Stimulated activated effector memory CD8-positive, alpha-beta T cell treated with anti-CD3 and anti-CD28 coated beads, Interleukin-12 subunit alpha, Interleukin-12 subunit beta, amount 100 ng/mL, for 72 hours (primary cell): ENCODE measurements at regions not wholly inside any gene's neighbourhood (a gene's known extent, or its start where the extent isn't known, plus 50 kb on each side); places are given as distances from the start of the nearest gene placed in this dataset.

Experiments
- ATAC-seq: fragments of 150-1000 bp; cut with Tn5 transposase; 2 replicates; pipeline ENCODE4 v1.10.0; 2021
- DNase-seq, 2 donors: peaks; one replicate each; pipeline ENCODE4 v3.0.0; 2021 to 2022; ENCODE audit warnings: low spot score in 2 of 2
- H3K27ac Mint-ChIP-seq: one replicate; pipeline ENCODE4 v1.8.0; 2022; ENCODE audit warnings: mild to moderate bottlenecking, mixed read lengths
- H3K36me3 Mint-ChIP-seq: one replicate; pipeline ENCODE4 v1.8.0; 2022; ENCODE audit warnings: mild to moderate bottlenecking, mixed read lengths
- H3K4me1 Mint-ChIP-seq: one replicate; pipeline ENCODE4 v1.8.0; 2022; ENCODE audit warnings: mixed read lengths
- H3K4me3 Mint-ChIP-seq: one replicate; pipeline ENCODE4 v1.8.0; 2022; ENCODE audit warnings: mild to moderate bottlenecking, mixed read lengths
- H3K9me3 Mint-ChIP-seq: one replicate; pipeline ENCODE4 v1.8.0; 2022; ENCODE audit warnings: mixed read lengths

DNA sequence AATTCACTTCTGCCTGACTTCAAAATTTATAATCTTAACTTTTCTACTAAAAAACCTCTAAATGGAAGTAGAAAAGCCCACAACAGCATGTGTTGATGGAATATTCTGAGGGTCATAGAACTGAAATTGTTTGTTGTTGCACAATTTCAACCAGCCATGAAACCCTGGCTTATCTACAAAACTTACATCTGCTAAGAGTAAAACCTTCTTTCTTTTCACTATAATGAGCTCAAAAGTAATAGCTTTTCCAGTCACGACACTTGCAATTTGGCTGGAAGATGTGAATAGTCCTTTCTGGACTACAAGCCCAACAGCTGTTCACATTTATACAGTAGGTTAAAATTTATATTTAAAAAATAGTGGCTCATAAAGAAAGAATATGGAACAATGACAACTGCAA, 250.0 kb downstream of the GPAT3 start:
- no peak overlapping the region for H3K4me3 Mint-ChIP-seq
- no peak for ATAC-seq
- no peaks in the 10 kb centered on the region for H3K9me3 Mint-ChIP-seq
- H3K36me3 Mint-ChIP-seq = no peaks in the 10 kb centered on the region
- no peak overlapping the region for H3K27ac Mint-ChIP-seq
- no peaks in the 10 kb centered on the region for H3K4me1 Mint-ChIP-seq
- no peak for DNase-seq

DNA sequence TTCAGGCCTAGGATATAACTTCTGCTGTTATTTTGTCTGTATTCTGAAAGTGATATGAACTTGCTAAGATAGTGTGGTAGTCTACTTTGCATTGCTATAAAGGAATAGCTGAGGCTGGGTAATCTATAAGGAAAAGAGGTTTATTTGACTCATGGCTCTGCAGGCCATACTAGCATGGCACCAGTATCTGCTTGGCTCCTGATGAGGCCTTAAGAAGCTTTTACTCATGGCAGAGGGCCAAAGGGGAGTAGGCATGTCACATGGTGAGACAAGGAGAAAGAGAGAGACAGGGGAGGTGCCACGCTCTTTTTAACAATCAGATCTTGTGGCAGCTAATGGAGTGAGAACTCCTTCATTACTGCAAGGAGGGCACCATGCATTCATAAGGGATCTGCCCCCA, 247.3 kb downstream of the GPAT3 start:
- H3K4me1 Mint-ChIP-seq = no peaks in the 10 kb centered on the region
- no peak overlapping the region for H3K27ac Mint-ChIP-seq
- ATAC-seq (no peak), DNase-seq (no peak)
- H3K4me3 Mint-ChIP-seq = no peak overlapping the region
- no peaks in the 10 kb centered on the region for H3K9me3 Mint-ChIP-seq
- no peaks in the 10 kb centered on the region for H3K36me3 Mint-ChIP-seq

DNA sequence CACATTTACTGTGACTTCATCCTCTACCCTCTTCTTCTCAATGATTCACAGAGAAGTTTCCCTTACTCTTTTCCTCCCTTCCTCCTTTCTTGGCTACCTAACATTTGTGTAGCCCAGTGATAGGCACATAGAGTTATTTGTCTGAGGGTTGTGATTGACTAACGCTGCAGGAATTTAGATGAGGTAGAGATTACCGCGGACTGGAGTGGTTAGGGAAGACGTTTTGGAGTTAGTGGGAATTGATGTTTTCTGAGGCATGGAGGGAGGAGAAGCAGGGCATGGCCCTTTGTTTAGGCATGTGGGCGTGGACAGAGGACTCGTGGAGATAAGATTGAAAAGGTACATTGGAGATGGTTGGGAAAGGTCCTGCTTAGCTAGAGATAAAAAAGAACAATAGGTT, 246.7 kb downstream of the GPAT3 start:
- no peak for ATAC-seq
- no peak overlapping the region for H3K27ac Mint-ChIP-seq
- H3K4me1 Mint-ChIP-seq = no peaks in the 10 kb centered on the region
- H3K36me3 Mint-ChIP-seq = no peaks in the 10 kb centered on the region
- no peak for DNase-seq
- H3K4me3 Mint-ChIP-seq = no peak overlapping the region
- H3K9me3 Mint-ChIP-seq = no peaks in the 10 kb centered on the region

DNA sequence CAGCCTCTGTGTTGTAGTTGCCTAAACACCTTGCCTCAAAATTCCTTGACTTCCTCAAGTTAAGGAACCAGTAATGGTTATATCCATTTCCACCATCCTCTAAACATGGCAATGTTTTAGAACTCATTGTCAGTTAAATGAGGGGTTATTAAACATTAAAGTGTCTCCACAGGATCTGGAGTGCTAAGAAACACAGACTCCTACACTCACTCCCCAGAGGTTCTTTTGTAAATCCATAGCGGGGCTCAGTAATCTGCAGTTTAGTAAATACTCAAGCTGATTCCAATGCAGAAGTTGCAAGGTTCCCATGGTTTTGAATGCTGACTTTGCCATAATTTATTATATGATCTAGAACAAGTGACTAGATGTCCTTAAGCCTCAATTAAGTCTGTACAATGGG, 245.5 kb downstream of the GPAT3 start:
- Mint-ChIP-seq H3K9me3 (no peaks in the 10 kb centered on the region), H3K27ac (no peak overlapping the region), H3K36me3 (no peaks in the 10 kb centered on the region), H3K4me3 (no peak overlapping the region), H3K4me1 (no peaks in the 10 kb centered on the region)
- ATAC-seq (no peak), DNase-seq (no peak)

DNA sequence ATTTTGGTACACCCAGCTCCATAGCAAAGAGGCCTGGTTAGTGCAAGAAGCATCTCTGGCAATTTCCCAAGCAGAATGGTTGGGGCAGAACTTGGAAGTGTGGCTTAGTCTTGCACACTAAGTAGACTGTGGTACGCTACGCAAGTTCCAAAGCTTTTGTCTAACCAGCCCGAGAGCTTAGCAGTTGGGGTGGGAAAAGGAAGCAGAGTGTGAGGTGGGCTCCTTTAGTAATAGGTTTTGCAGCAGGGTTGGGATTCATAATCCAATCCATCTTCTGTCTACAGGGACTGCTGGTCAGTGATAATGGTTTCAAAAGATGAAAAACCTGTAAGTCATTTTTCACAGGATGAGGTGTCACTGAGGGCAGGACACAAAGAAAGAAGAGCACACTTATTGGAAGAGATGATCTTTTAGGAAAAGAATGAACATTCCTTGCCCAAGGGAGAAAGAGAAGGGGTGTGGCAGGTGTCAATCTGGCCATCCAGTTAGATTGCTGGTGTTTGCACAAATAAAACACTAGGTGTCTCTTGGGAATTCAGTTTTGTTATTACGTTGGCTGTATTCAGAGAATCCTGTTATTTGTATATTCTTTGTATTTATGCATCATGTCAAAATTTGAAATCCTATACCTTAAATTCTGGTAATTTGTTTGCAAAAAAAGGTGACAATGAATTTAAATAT, 244.3 kb downstream of the GPAT3 start:
- DNase-seq = no peak
- Mint-ChIP-seq H3K27ac (no peak overlapping the region), H3K4me3 (no peak overlapping the region), H3K36me3 (no peaks in the 10 kb centered on the region), H3K4me1 (no peaks in the 10 kb centered on the region), H3K9me3 (no peaks in the 10 kb centered on the region)
- no peak for ATAC-seq

DNA sequence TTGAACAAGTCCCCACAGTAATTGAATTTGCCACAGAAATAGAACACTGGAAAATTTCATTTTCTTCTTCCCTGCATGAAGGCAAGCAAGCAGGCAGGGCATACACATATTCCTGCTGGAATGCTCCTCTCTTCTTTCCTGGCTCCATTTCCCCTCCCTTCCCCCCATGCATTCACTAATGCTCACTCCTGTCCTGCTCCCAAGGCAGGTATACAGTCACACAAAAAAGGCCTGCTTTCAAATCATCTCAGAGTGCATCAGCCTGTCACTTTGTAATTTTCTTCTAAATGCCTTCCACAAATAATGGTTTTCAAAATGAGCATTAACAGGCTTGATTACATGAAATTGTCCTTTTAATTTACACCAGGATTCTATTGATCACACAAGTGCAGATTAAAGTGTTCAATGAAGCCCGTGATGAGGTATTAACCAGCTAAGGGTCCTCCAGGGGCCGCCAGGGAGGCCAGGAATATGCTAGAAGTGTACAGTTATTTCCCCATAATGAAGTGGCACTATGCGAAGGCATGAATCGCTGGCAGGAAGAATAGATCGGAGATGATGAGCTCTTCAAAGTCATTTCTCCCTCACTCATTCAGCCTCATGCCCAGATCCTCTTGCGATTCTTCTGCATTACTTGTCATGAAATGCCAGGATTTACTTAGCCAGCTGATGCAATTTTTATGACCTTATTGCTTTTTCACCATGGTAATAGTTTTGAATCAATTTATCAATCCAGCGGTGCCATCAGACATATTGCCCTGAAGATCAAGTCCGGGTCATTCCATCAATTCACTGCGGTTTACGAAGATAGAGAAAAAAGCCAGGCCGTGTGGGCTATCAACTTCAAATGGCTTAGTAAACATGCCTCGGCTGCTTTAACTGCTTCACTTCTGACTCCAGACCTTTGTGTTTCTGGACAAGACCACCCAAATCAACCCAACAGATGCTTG, 243.5 kb downstream of the GPAT3 start:
- H3K9me3 Mint-ChIP-seq = no peaks in the 10 kb centered on the region
- H3K36me3 Mint-ChIP-seq = no peaks in the 10 kb centered on the region
- no peak overlapping the region for H3K4me3 Mint-ChIP-seq
- no peaks in the 10 kb centered on the region for H3K4me1 Mint-ChIP-seq
- H3K27ac Mint-ChIP-seq = no peak overlapping the region
- DNase-seq = no peak
- no peak for ATAC-seq

DNA sequence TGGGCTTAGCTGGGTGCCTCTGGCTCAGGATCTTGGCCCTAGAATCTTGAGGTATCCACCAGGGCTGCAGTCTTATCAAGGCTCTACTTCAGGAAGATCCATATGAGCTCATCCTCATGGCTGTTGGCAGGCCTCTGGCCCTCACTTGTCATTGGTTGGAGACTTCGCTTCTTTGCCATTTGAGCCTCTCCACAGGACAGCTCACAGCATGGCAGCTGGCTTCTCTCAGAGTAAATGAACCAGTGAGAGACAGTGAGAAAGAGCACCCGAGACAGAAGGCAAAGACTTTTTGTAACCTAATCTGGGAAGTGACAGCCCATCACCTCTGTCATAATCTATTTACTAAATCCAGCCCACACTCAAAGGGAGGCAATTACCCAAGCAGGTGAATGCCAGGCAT, 236.8 kb downstream of the GPAT3 start:
- no peaks in the 10 kb centered on the region for H3K9me3 Mint-ChIP-seq
- no peak overlapping the region for H3K27ac Mint-ChIP-seq
- no peak for DNase-seq
- no peak overlapping the region for H3K4me3 Mint-ChIP-seq
- H3K4me1 Mint-ChIP-seq = no peaks in the 10 kb centered on the region
- H3K36me3 Mint-ChIP-seq = no peaks in the 10 kb centered on the region
- no peak for ATAC-seq

DNA sequence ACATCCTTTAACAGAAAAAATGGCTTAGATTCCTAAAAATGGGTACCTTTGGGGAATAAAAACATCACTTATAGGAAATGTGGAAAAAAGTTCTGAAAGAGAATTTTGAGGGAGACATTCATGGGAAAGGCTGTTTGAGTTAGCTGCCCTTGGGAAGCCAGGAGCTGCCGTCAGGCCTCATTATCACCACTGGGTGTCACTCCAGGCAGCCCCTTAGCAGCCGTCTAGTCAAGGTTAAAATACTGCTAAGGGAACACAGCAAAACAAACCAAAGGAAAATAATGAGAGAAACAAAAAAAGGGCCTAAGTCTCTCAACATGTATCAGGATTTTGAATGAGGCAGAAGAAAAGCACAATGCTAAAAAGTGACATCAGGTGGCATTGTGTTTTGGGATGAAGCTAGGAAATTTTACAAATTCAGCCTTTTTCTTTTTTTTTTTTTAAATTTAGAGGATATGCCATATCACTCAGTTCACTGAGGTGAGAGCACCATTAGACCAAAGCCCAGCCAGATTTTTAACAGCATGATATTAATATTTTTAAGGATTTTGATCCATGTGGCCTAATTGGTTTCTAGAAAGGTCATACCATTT, 235.3 kb downstream of the GPAT3 start:
- no peak overlapping the region for H3K4me3 Mint-ChIP-seq
- no peak for ATAC-seq
- no peak overlapping the region for H3K27ac Mint-ChIP-seq
- no peak for DNase-seq
- no peaks in the 10 kb centered on the region for H3K36me3 Mint-ChIP-seq
- H3K9me3 Mint-ChIP-seq = no peaks in the 10 kb centered on the region
- no peaks in the 10 kb centered on the region for H3K4me1 Mint-ChIP-seq

DNA sequence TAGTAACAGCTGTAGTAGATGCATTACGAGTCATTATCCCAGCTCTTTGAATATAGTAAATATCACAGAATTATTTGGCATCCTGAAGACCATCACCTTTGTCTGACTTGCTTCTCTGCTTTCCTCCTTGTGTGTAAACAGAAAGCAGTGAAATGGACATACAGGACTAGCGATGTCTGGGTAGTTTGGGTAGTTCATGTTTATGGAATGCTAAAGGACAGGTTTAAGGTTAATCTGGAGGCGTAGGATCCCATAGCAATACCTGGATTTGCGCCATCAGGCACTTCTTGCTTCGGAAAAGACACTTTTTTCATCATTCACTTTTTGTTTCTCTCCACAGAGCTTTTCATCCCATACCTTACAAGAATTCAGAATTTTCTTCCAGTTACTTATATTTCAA, 232.2 kb downstream of the GPAT3 start:
- Mint-ChIP-seq H3K4me1 (no peaks in the 10 kb centered on the region), H3K9me3 (no peaks in the 10 kb centered on the region), H3K36me3 (no peaks in the 10 kb centered on the region), H3K4me3 (no peak overlapping the region), H3K27ac (no peak overlapping the region)
- DNase-seq (no peak), ATAC-seq (no peak)

DNA sequence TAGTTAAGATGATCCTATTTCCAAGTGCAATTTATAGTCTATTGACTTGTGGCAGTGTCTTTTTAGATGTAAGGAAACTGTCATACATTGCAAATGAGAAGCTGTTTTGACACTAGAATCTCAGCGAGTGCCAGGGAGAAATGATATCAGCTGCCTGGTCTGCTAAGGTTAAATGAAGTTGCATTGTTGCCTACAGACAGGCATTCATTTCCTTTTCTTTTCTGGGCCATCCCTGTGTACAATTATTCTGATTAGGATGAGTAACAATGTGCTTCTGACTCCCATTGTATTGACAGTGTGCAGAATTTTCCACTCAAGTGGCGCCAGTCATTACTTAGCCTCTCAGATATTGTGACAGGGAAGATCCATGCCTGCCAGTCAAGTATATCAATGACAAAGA, 231.2 kb downstream of the GPAT3 start:
- no peak for ATAC-seq
- no peaks in the 10 kb centered on the region for H3K9me3 Mint-ChIP-seq
- H3K36me3 Mint-ChIP-seq = no peaks in the 10 kb centered on the region
- H3K27ac Mint-ChIP-seq = no peak overlapping the region
- no peak overlapping the region for H3K4me3 Mint-ChIP-seq
- no peaks in the 10 kb centered on the region for H3K4me1 Mint-ChIP-seq
- DNase-seq = no peak

DNA sequence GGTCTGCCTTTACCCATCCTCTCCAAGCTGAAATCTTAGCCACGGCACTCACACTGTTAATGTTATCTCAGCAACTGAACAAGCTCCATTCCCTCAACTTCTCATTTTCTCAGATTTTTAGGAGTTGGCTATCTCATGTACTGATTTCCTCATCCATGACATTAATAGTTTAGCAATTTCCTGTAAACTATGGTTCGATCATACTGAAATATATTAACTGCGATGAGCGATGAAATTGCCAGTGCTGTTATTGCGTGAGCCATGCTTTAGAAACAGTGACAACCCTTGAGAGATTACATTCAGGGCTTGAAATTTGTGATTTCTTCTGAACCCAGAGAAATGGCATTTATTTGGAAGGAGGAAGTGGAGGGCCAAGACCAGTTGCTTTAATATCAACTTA, 223.7 kb downstream of the GPAT3 start:
- H3K4me3 Mint-ChIP-seq = no peak overlapping the region
- no peak for DNase-seq
- no peaks in the 10 kb centered on the region for H3K36me3 Mint-ChIP-seq
- H3K4me1 Mint-ChIP-seq = no peaks in the 10 kb centered on the region
- H3K27ac Mint-ChIP-seq = no peak overlapping the region
- ATAC-seq = no peak
- H3K9me3 Mint-ChIP-seq = no peaks in the 10 kb centered on the region

DNA sequence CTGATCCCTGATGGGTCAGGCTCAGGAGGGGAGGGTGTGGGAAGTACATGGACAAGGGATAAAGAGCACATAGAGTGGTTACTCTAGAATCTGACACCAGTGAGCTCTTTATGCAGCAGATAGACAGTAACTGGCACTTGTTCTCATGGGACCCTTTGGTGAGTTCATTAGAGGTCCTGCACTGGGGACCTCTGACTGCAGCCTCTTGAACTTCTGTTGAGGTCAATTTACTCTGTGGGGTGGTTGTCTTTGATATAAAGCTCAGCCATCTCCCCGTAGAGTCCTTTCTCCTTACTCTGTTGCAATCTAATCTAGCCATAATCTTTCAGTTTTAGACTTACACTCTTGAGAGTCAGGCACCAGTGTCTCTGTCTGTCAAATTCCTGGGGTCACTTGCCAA, 222.4 kb downstream of the GPAT3 start:
- ATAC-seq = peak; percentile 11
- H3K36me3 Mint-ChIP-seq = no peaks in the 10 kb centered on the region
- DNase-seq = no peak
- no peak overlapping the region for H3K4me3 Mint-ChIP-seq
- no peaks in the 10 kb centered on the region for H3K9me3 Mint-ChIP-seq
- no peak overlapping the region for H3K27ac Mint-ChIP-seq
- H3K4me1 Mint-ChIP-seq = no peaks in the 10 kb centered on the region

DNA sequence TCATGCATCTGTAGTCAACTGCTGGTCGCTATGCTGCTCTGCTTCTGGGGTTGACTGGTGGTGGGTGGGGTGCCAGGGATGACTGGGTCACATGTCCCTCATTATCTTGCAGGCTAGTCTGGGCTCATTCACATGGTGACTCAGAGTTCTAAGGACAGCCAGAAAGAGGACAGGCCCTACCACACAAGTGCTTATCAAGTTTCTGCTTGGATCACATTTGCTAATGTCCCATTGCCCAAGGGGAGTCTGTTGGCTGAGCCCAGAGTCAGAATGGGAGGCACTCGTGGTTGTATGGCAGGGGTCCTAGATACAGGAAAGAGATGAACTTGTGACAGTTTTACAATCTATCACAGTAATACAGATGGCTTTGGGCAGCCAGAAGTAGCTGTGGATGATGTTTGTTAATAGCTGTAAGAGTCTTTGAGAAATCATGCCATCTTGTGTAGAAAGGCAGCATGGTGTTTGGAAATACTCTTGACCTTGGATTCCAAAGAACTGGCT, 221.3 kb downstream of the GPAT3 start:
- H3K27ac Mint-ChIP-seq = no peak overlapping the region
- ATAC-seq (no peak), DNase-seq (no peak)
- no peaks in the 10 kb centered on the region for H3K9me3 Mint-ChIP-seq
- H3K4me1 Mint-ChIP-seq = no peaks in the 10 kb centered on the region
- H3K36me3 Mint-ChIP-seq = no peaks in the 10 kb centered on the region
- H3K4me3 Mint-ChIP-seq = no peak overlapping the region

DNA sequence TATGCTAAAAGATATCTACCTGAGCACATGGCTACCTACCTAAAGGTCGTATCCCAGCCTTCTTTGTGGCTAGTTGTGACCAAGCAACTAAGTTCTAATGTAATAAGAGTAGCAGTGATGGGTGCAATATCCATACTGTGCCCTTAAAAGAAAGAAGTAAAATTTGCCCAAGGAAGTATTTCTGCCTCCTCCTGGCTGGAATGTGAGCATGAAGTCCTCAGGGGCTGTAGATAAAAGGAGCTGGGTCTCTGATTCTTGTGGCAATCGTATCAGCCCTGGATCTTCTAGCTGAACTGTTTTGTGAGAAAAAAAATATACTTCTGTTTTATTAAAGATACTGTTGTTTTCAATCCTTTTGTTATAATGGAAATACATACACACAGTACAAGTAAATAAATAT, 217.4 kb downstream of the GPAT3 start:
- Mint-ChIP-seq H3K36me3 (no peaks in the 10 kb centered on the region), H3K4me1 (no peaks in the 10 kb centered on the region), H3K27ac (no peak overlapping the region), H3K4me3 (no peak overlapping the region), H3K9me3 (no peaks in the 10 kb centered on the region)
- DNase-seq = no peak
- ATAC-seq = no peak

DNA sequence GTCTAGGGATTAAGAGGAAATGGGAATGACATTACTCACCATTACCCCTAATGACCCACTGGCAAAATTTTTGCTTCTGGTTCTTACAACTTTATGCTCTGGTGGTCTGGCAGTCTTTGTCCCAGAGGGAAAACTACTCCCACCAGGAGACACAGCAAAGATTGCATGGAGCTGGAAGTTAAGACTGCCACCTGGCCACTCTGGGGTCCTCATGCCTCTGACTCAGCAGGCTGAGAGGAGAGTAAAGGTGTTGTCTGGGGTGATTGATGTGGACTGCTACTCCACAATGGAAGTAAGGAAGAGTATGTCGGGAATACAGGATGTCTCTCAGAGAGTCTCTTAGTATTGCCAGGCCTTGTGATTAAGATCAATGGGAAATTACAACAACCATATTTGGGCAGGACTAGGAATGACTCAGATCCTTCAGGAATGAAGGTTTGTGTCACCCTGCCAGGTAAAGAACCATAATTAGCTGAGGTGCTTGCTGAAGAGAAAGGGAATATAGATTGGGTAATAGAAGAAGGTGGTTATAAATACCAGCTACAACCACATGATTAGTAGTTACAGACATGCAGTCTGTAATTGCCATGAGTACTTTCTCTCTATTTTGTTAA, 215.5 kb downstream of the GPAT3 start:
- H3K27ac Mint-ChIP-seq = no peak overlapping the region
- H3K4me1 Mint-ChIP-seq = no peaks in the 10 kb centered on the region
- no peak for ATAC-seq
- H3K36me3 Mint-ChIP-seq = no peaks in the 10 kb centered on the region
- H3K9me3 Mint-ChIP-seq = no peaks in the 10 kb centered on the region
- H3K4me3 Mint-ChIP-seq = no peak overlapping the region
- DNase-seq = no peak
